T-cell (primary cell): ENCODE measurements at regions not wholly inside any gene's neighbourhood (a gene's known extent, or its start where the extent isn't known, plus 50 kb on each side); places are given as distances from the start of the nearest gene placed in this dataset.

Source experiments
- ATAC-seq, 4 experiments: fragments of 200-7000 bp in 3 of 4; fragments of 150-1000 bp in 1 of 4; cut with Tn5 transposase; replicated peaks in 1 of 4; 1 replicate in 3 of 4; 2 replicates in 1 of 4; pipeline ENCODE4 v1.10.0; 2021; ENCODE audit warnings: moderate library complexity in 3 of 4, mild to moderate bottlenecking in 2 of 4, moderate number of reproducible peaks in 1 of 4
- CTCF ChIA-PET, 2 donors: fragments of 300-600 bp; sonication (Branson Sonifier 250); formaldehyde crosslinking; loops; one replicate each; lab custom pipeline; 2022; ENCODE audit warnings: antibody characterized with exemption in 2 of 2; lab: Charles Lee
- POLR2A ChIA-PET, 2 donors: fragments of 300-600 bp; sonication (Branson Sonifier 250); formaldehyde crosslinking; loops; one replicate each; lab custom pipeline; 2022; ENCODE audit warnings: antibody characterized with exemption in 2 of 2; lab: Charles Lee
- DNase-seq, 35 experiments: peaks; one replicate each; pipeline versions ENCODE4 v3.0.0 to v3.0.0-alpha.2; 2013 to 2023
- H3K27ac ChIP-seq: one replicate; pipeline ENCODE4 v1.5.1; 2013; ENCODE audit warnings: low read length
- H3K27me3 ChIP-seq, 2 experiments: replicated peaks in 1 of 2; 1 replicate in 1 of 2; 2 replicates in 1 of 2; pipeline versions ENCODE4 v1.6.1 to v1.7.0; 2013; ENCODE audit warnings: low read length in 1 of 2, mixed read lengths in 1 of 2; ENCODE audit not compliant: control insufficient read depth in 2 of 2, insufficient read depth in 2 of 2; ENCODE audit errors: extremely low read depth in 1 of 2
- H3K36me3 ChIP-seq, 2 donors: 1 replicate in 1 of 2; 2 replicates in 1 of 2; pipeline versions ENCODE4 v1.6.1 to v1.7.0; 2013; ENCODE audit warnings: low read length in 1 of 2; ENCODE audit not compliant: control insufficient read depth in 2 of 2, insufficient read depth in 1 of 2; ENCODE audit errors: extremely low read depth in 1 of 2
- H3K4me1 ChIP-seq, 2 experiments: 1 replicate in 1 of 2; 2 replicates in 1 of 2; pipeline versions ENCODE4 v1.6.1 to v1.7.0; 2013; ENCODE audit warnings: low read length in 2 of 2, mixed read lengths in 1 of 2; ENCODE audit not compliant: insufficient read depth in 2 of 2, control insufficient read depth in 1 of 2; ENCODE audit errors: extremely low read depth in 1 of 2
- H3K4me3 ChIP-seq, 2 donors: 1 replicate in 1 of 2; 2 replicates in 1 of 2; pipeline versions ENCODE4 v1.5.1 to v1.7.0; 2013; ENCODE audit warnings: mild to moderate bottlenecking in 2 of 2, low read length in 1 of 2, moderate library complexity in 1 of 2; ENCODE audit not compliant: control insufficient read depth in 1 of 2; ENCODE audit errors: extremely low read depth in 1 of 2
- H3K9me3 ChIP-seq: 2 replicates; pipeline ENCODE4 v1.7.0; 2013
- H3K27ac Mint-ChIP-seq, 2 donors: one replicate each; pipeline ENCODE4 v1.8.0; 2020 to 2021; ENCODE audit warnings: mild to moderate bottlenecking in 2 of 2, mixed read lengths in 2 of 2
- H3K27me3 Mint-ChIP-seq, 2 donors: one replicate each; pipeline ENCODE4 v1.8.0; 2021 to 2022; ENCODE audit warnings: mixed read lengths in 2 of 2
- H3K36me3 Mint-ChIP-seq: one replicate; pipeline ENCODE4 v1.8.0; 2021; ENCODE audit warnings: mixed read lengths
- H3K4me1 Mint-ChIP-seq, 3 donors: one replicate each; pipeline ENCODE4 v1.8.0; 2020 to 2022; ENCODE audit warnings: mixed read lengths in 3 of 3, mild to moderate bottlenecking in 1 of 3
- H3K4me3 Mint-ChIP-seq, 3 donors: one replicate each; pipeline ENCODE4 v1.8.0; 2020 to 2022; ENCODE audit warnings: mild to moderate bottlenecking in 3 of 3, mixed read lengths in 3 of 3, moderate library complexity in 3 of 3
- H3K9me3 Mint-ChIP-seq, 3 donors: one replicate each; pipeline ENCODE4 v1.8.0; 2020 to 2022; ENCODE audit warnings: mixed read lengths in 3 of 3
- WGBS: methylation state at CpG from one replicate; pipeline ENCODE4 v1.1.5; 2013; ENCODE audit warnings: missing lambda C conversion rate; ENCODE audit not compliant: insufficient coverage; 5-methylcytosine and 5-hydroxymethylcytosine counted together

DNA sequence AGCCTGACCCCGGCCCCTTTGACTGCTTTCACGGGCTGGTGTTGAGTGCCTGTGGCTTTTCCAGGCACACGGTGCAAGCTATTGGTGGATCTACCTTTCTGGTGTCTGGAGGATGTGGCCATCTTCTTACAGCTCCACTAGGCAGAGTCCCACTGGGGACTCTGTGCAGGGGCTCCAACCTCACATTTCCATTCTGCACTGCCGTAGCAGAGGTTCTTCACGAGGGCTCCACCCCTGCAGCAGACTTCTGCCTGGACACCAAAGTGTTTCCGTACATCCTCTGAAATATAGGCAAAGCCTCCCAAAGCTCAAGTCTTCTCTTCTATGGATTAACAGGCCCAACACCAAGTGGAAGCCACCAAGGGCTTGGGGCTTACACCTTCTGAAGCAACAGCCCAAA is 691.5 kb upstream of the POU3F2 start:
- no peaks in the 10 kb centered on the region for H3K4me1 Mint-ChIP-seq
- H3K27me3 Mint-ChIP-seq, result no peaks in the 10 kb centered on the region
- H3K4me3 ChIP-seq, result no peak overlapping the region
- H3K36me3 Mint-ChIP-seq, result no peaks in the 10 kb centered on the region
- ChIA-PET POLR2A (no interaction called here), CTCF (no interaction called here)
- DNase-seq, result no peak
- no peaks in the 10 kb centered on the region for H3K4me1 ChIP-seq
- H3K27ac Mint-ChIP-seq, result no peak overlapping the region
- H3K27ac ChIP-seq, result no peak overlapping the region
- no peaks in the 10 kb centered on the region for H3K27me3 ChIP-seq
- no peak overlapping the region for H3K4me3 Mint-ChIP-seq
- H3K9me3 Mint-ChIP-seq, result peaks cover 4 to 20% (median 9%) of the 10 kb centered on the region in 3 donors
- H3K36me3 ChIP-seq, result no peaks in the 10 kb centered on the region
- WGBS, result 84% methylated on average over 4 of the region's 6 CpGs
- no peaks in the 10 kb centered on the region for H3K9me3 ChIP-seq
- ATAC-seq, result no peak

GRCh38 chr6:98146656-98147055 is 687.7 kb upstream of the POU3F2 start:
- Mint-ChIP-seq H3K4me1 (no peaks in the 10 kb centered on the region), H3K27me3 (no peaks in the 10 kb centered on the region), H3K27ac (no peak overlapping the region), H3K36me3 (no peaks in the 10 kb centered on the region), H3K9me3 (peaks cover 9 to 15% (median 15%) of the 10 kb centered on the region in 3 donors), H3K4me3 (no peak overlapping the region)
- H3K4me3 ChIP-seq, result no peak overlapping the region
- POLR2A ChIA-PET, result no interaction called here
- DNase-seq, result no peak
- WGBS, result no CpG with 5 or more reads among the region's 1 CpG
- H3K9me3 ChIP-seq, result no peaks in the 10 kb centered on the region
- no peaks in the 10 kb centered on the region for H3K4me1 ChIP-seq
- H3K27ac ChIP-seq, result no peak overlapping the region
- H3K27me3 ChIP-seq, result no peaks in the 10 kb centered on the region
- CTCF ChIA-PET, result no interaction called here
- H3K36me3 ChIP-seq, result no peaks in the 10 kb centered on the region
- no peak for ATAC-seq

DNA sequence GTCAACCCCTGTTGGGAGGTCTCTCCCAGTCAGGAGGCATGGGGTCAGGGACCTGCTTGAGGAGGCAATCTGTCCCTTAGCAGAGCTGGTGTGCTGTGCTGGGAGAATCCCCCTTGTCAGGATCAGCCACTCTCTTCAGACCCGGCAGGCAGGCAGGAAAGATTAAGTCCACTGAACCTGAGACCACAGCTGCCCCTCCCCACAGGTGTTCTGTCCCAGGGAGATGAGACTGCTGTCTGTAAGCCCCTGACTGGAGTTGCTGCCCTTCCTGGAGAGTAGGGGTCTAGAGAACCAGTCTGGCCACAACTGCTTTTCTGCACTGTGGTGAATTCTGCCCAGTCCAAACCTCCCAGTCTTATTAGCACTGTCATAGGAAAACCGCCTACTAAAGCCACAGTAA is 677.8 kb upstream of the POU3F2 start:
- no peaks in the 10 kb centered on the region for H3K27me3 Mint-ChIP-seq
- no peak overlapping the region for H3K27ac Mint-ChIP-seq
- no peaks in the 10 kb centered on the region for H3K4me1 ChIP-seq
- H3K27ac ChIP-seq, result no peak overlapping the region
- no peak overlapping the region for H3K4me3 ChIP-seq
- H3K9me3 ChIP-seq, result no peaks in the 10 kb centered on the region
- ChIA-PET POLR2A (no interaction called here), CTCF (no interaction called here)
- no peaks in the 10 kb centered on the region for H3K27me3 ChIP-seq
- whole genome bisulfite sequencing, result 90% methylated on average over 2 of the region's 2 CpGs
- DNase-seq (no peak), ATAC-seq (no peak)
- H3K36me3 Mint-ChIP-seq, result no peaks in the 10 kb centered on the region
- peaks cover 6 to 26% (median 25%) of the 10 kb centered on the region in 3 donors for H3K9me3 Mint-ChIP-seq
- no peaks in the 10 kb centered on the region for H3K4me1 Mint-ChIP-seq
- H3K4me3 Mint-ChIP-seq, result no peak overlapping the region
- no peaks in the 10 kb centered on the region for H3K36me3 ChIP-seq

- Histone ChIP-seq H3K27me3 (no peaks in the 10 kb centered on the region), H3K4me3 (no peak overlapping the region), H3K9me3 (no peaks in the 10 kb centered on the region), H3K27ac (no peak overlapping the region), H3K4me1 (no peaks in the 10 kb centered on the region), H3K36me3 (no peaks in the 10 kb centered on the region)
- whole genome bisulfite sequencing, result 87% methylated on average over 3 of the region's 8 CpGs
- no peak overlapping the region for H3K27ac Mint-ChIP-seq
- no peaks in the 10 kb centered on the region for H3K27me3 Mint-ChIP-seq
- no peak overlapping the region for H3K4me3 Mint-ChIP-seq
- DNase-seq, result no peak
- H3K36me3 Mint-ChIP-seq, result no peaks in the 10 kb centered on the region
- H3K4me1 Mint-ChIP-seq, result no peaks in the 10 kb centered on the region
- H3K9me3 Mint-ChIP-seq, result peaks cover 0 to 19% (median 10%) of the 10 kb centered on the region in 3 donors
- ChIA-PET POLR2A (no interaction called here), CTCF (no interaction called here)
- ATAC-seq, result no peak
These were observed 654.8 kb upstream of the POU3F2 start for GRCh38 chr6:98179606-98180005.

GRCh38 chr6:98200084-98200483 is 634.3 kb upstream of the POU3F2 start:
- Mint-ChIP-seq H3K9me3 (peaks cover 0 to 14% (median 3%) of the 10 kb centered on the region in 3 donors), H3K4me3 (no peak overlapping the region), H3K27me3 (no peaks in the 10 kb centered on the region), H3K27ac (no peak overlapping the region), H3K4me1 (no peaks in the 10 kb centered on the region), H3K36me3 (no peaks in the 10 kb centered on the region)
- no peaks in the 10 kb centered on the region for H3K36me3 ChIP-seq
- no peak for ATAC-seq
- H3K4me3 ChIP-seq, result no peak overlapping the region
- DNase-seq, result no peak
- no peak overlapping the region for H3K27ac ChIP-seq
- no peaks in the 10 kb centered on the region for H3K4me1 ChIP-seq
- H3K9me3 ChIP-seq, result no peaks in the 10 kb centered on the region
- H3K27me3 ChIP-seq, result no peaks in the 10 kb centered on the region
- CTCF ChIA-PET, result no interaction called here
- POLR2A ChIA-PET, result no interaction called here
- WGBS, result no CpG with 5 or more reads among the region's 3 CpGs

- no peak overlapping the region for H3K27ac Mint-ChIP-seq
These were observed 631.1 kb upstream of the POU3F2 start for GRCh38 chr6:98203170-98203806.

DNA sequence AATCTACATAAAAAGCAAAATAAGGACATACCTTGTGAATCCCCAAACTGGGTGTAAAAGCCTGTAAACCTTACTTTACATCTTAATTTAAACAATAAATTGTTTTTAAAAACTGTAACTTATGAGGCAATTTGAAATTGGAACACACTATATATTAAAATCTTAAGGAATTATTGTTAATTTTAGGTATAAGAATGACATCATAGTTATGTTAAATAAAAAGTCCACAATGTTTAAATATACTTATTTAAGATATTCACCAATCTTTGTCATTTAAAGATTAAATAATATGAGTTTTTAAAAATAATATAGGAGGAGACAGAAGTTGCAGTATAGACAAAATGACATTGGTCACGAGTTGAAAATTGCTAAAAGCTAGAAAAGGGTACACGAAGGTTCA is 621.9 kb upstream of the POU3F2 start:
- CTCF ChIA-PET, result no interaction called here
- no CpG with 5 or more reads among the region's 2 CpGs for WGBS
- no peak for ATAC-seq
- no peak overlapping the region for H3K4me3 Mint-ChIP-seq
- H3K27ac ChIP-seq, result no peak overlapping the region
- no peaks in the 10 kb centered on the region for H3K4me1 ChIP-seq
- H3K9me3 ChIP-seq, result no peaks in the 10 kb centered on the region
- H3K27me3 ChIP-seq, result no peaks in the 10 kb centered on the region
- no peaks in the 10 kb centered on the region for H3K36me3 ChIP-seq
- H3K4me3 ChIP-seq, result no peak overlapping the region
- H3K4me1 Mint-ChIP-seq, result no peaks in the 10 kb centered on the region
- DNase-seq, result no peak
- peaks cover 0 to 3% (median 2%) of the 10 kb centered on the region in 3 donors for H3K9me3 Mint-ChIP-seq
- no peaks in the 10 kb centered on the region for H3K27me3 Mint-ChIP-seq
- POLR2A ChIA-PET, result no interaction called here
- no peak overlapping the region for H3K27ac Mint-ChIP-seq
- no peaks in the 10 kb centered on the region for H3K36me3 Mint-ChIP-seq

More at GRCh38 chr6:98203170-98203806, 631.1 kb upstream of the POU3F2 start:
- no peaks in the 10 kb centered on the region for H3K27me3 ChIP-seq
- H3K4me3 Mint-ChIP-seq, result no peak overlapping the region
- no peak overlapping the region for H3K4me3 ChIP-seq
- no peaks in the 10 kb centered on the region for H3K4me1 Mint-ChIP-seq
- no peak overlapping the region for H3K27ac ChIP-seq
- no peaks in the 10 kb centered on the region for H3K4me1 ChIP-seq
- H3K9me3 Mint-ChIP-seq, result peaks cover 0 to 6% (median 4%) of the 10 kb centered on the region in 3 donors
- H3K36me3 Mint-ChIP-seq, result no peaks in the 10 kb centered on the region
- H3K9me3 ChIP-seq, result no peaks in the 10 kb centered on the region
- H3K27me3 Mint-ChIP-seq, result no peaks in the 10 kb centered on the region
- ATAC-seq (no peak), DNase-seq (no peak)
- CTCF ChIA-PET, result no interaction called here
- POLR2A ChIA-PET, result no interaction called here
- H3K36me3 ChIP-seq, result no peaks in the 10 kb centered on the region
- no CpG with 5 or more reads among the region's 2 CpGs for WGBS
